Non-pigmented ciliary epithelial cell (primary cell): ENCODE measurements at regions not wholly inside any gene's neighbourhood (a gene's known extent, or its start where the extent isn't known, plus 50 kb on each side); places are given as distances from the start of the nearest gene placed in this dataset.

Source experiments
- DNase-seq: peaks from one replicate; pipeline ENCODE4 v3.0.0-alpha.2; 2010; ENCODE audit warnings: low read depth

DNA sequence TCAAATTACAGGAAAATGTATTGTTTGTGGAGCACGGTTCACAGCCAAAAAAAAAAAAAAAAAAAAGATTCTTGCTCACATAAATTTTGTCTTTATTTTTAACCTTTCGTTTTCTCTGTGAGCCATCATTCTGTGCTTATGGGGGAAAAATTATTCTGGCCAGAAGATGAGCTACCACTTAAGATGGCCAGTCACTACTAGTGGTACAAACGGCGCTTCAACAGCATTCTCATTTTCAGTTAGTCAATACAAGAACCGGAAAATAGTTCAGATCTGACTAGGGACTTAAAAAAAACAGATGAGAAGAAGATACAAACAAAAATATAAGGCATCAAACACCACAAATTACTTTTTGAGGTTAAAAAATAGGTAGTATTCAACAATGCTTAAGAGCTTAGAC, 158.6 kb upstream of the CNTN5 start:
- DNase-seq = no peak

DNA sequence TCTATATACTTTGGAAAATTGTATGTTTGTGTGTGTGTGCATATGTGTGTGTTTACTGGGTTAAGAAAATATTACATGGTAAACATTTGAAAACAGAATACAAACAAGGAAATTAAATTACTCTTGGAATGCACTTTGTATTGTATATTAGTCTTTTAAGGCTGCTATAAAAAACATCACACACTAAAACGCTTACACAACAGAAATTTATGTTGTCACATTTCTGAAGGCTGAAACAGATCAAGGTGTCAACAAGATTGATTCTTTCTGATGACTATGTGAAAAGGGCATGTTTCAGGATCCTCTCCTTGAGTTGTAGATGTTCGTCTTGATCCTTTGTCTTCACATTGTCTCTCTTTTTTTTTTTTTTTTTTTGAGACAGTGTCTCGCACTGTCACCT, 149.1 kb upstream of the CNTN5 start:
- no peak for DNase-seq

GRCh38 chr11:98874050-98874449, 146.7 kb upstream of the CNTN5 start:
- no peak for DNase-seq

DNA sequence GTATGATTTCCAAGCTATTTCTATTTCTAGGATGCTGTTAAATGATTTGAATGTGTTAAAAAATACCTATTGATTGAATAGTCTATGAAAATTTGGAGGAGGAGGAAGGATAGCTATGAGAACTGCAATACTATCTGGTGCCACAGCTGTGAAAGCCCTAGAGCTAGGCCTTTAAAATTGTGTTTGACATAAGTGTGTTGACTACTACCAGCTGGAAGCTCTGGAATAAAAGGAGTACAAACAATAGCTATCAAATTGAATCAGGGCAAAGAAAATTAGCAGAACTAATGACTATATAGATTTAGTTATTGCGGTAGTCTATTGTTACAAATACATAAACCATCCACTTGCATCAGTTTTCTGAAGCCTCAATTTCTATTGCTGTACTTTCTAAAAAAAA, 124.8 kb upstream of the CNTN5 start:
- no peak for DNase-seq

DNA sequence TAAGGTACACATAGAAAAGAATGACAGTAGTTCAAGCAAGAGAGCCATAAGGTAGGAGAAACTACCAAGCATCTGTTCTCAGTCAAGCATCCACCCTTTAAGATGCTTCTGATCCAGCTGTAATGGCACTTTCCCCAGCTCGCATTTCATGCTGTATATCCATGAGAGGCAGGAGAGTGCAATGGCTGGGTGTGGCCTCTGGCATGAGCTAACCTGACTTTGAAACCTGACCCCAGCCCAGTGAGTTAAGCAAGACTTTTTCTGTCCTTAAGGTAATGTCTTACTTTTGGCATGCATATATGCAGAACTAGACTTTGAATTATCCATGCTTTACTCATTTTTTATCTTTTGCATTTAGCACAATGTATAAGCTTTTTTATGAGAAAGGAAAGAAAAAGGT, 79.8 kb upstream of the CNTN5 start:
- no peak for DNase-seq

DNA sequence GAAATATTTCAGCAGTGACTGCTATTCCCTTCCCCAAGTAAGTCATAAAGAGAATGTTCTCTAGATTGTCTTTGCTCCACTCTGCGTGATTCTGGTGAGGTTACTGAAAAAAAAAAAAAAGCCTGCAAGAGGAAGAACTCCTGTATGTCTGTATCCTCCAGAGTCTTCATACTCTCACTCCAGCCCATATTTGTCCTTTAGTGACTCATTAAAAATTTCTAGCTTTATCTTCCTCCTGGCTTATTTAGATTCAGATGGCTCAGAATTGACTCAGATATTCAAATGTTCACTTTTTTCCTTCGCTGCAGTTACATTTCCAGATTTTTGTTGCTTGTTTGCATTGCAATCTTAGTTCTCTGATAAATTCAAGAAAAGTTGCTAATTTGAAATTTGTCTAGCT, 76.3 kb upstream of the CNTN5 start:
- DNase-seq = no peak

DNA sequence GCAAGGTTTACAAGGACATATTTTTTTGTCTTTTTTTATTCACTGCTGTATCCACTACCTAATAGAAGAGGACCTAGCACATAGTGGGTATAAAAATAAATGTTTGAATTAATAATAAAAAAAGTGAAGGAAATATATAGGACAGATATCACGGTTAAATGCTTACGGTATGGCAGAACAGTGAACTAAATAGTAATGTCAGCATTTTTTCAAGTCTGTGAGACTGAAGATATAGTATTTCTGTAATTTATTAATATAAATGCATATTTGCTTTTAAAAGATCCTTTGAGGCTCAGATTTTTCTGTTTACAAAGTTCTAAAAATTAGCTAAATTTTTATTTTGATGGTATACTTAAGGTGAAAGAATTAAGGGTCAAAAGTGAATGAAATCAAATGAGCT, 68.6 kb upstream of the CNTN5 start:
- DNase-seq = no peak

- no peak for DNase-seq
Measured at GRCh38 chr11:98955551-98955950, 65.2 kb upstream of the CNTN5 start.

GRCh38 chr11:98964146-98964545, 56.6 kb upstream of the CNTN5 start:
- no peak for DNase-seq

DNA sequence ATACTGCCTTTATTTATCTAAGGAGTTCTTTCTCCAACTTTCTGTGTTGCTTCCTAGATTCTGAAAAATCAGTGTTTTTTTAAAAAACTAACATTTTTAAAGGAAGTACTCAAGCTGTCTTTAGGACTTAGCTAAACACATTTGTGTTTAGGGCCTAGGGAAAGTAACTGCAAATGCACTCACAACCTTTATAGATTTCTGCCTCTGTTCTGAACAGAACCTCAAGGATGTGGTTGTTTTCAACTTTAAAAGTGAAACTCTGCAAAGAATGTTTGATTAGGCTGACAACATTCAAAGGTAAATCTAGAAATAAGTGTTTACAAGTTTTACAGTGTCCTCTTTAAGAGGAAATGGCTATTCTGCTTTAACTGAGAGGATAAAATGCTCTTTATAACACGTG, 55.4 kb upstream of the CNTN5 start:
- DNase-seq = no peak

GRCh38 chr11:98965775-98966174, 55.0 kb upstream of the CNTN5 start:
- DNase-seq = no peak

DNA sequence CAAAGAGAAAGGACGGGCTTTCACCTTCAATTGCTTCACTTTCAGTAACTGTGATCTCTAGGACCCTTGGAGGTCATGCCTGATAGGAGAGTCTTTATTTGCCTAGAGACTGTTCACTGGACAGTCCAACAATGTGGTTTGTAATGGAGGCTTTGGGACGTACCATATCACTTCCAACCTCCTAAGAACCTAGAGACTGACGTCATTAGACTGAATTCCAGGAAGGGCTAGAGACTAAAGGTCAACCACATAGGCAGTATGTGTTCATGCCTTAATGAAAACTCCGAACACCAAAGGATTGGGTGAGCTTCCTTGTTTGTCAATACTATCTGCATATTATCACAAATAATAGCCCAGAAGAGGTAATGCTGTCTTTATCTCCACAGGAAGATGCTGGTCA, 53.7 kb upstream of the CNTN5 start:
- no peak for DNase-seq
